ENCODE measurements at regions not wholly inside any gene's neighbourhood (a gene's known extent, or its start where the extent isn't known, plus 50 kb on each side); places are given as distances from the start of the nearest gene placed in this dataset.

DNA sequence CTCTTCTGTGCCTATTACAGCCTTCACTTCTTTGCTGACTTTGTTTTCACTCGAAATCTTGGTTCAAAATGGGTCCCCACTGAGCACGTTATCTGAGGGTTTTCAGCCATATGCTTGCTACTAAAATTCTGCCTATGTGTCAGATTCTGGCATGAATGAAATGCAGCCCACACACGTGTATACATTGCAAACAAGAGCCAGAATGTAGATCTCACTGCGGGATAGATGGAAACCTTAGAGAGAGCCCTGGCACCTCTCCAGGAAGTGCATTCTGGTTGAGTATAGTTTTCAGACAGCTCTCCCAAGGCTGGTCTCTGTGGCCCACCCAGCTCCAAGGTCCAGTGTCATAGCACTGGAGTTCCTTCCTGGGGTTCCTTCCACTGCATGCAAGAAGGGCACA, 234.7 kb upstream of the GJB5 start:
- no peak overlapping the region for H3T11ph ChIP-seq (ENCODE audit: low read length)
- no peak overlapping the region for H2BK20ac ChIP-seq (ENCODE audit: low read depth, low read length, poor library complexity, severe bottlenecking)
- H3K79me1 ChIP-seq (ENCODE audit: insufficient read depth, low read depth, low read length, poor library complexity, severe bottlenecking): no peaks in the 10 kb centered on the region
- H2BK12ac ChIP-seq (ENCODE audit: insufficient read length, low read depth, low read length): no peak overlapping the region
- DNase-seq: no peak
- H3K14ac ChIP-seq (ENCODE audit: insufficient read depth, low read length): no peak overlapping the region
- no peak overlapping the region for H2AFZ ChIP-seq (ENCODE audit: low read length)
- Mint-ChIP-seq H3K4me3 (no peak overlapping the region), H3K9me3 (peaks cover 4 to 5% of the 10 kb centered on the region in 2 experiments; a peak in 4 of 5 replicates), H3K27ac (no peak overlapping the region), H3K36me3 (ENCODE audit: insufficient read depth in 1 of 3, low read depth in 3 of 3) (no peaks in the 10 kb centered on the region; a peak in 1 of 7 replicates), H3K27me3 (ENCODE audit: low read depth) (peaks cover 18% of the 10 kb centered on the region), H3K4me1 (no peaks in the 10 kb centered on the region)
- no peak overlapping the region for H3K18ac ChIP-seq (ENCODE audit: insufficient read length, low read depth, low read length)
- H3K9me3 ChIP-seq (ENCODE audit: control insufficient read depth, low read depth, low read length): no peaks in the 10 kb centered on the region
- H3K56ac ChIP-seq (ENCODE audit: insufficient read length, low read depth, low read length): no peak overlapping the region
- H2AK5ac ChIP-seq (ENCODE audit: insufficient read length, low read length): no peak overlapping the region
- H3K23me2 ChIP-seq (ENCODE audit: insufficient read length, low read depth, low read length, poor library complexity, severe bottlenecking): no peaks in the 10 kb centered on the region
- H3K4me2 ChIP-seq (ENCODE audit: insufficient read depth, insufficient read length, low read length): no peak overlapping the region
- no peak overlapping the region for H2BK5ac ChIP-seq (ENCODE audit: insufficient read length, low read length)
- H3K27me3 ChIP-seq (ENCODE audit: insufficient read depth, low read length): no peaks in the 10 kb centered on the region
- no peak overlapping the region for H3K4ac ChIP-seq (ENCODE audit: low read depth, low read length)
- no peak overlapping the region for H3K27ac ChIP-seq (ENCODE audit: insufficient read length, low read depth, low read length)
- TF ChIP-seq, protein P1, sequence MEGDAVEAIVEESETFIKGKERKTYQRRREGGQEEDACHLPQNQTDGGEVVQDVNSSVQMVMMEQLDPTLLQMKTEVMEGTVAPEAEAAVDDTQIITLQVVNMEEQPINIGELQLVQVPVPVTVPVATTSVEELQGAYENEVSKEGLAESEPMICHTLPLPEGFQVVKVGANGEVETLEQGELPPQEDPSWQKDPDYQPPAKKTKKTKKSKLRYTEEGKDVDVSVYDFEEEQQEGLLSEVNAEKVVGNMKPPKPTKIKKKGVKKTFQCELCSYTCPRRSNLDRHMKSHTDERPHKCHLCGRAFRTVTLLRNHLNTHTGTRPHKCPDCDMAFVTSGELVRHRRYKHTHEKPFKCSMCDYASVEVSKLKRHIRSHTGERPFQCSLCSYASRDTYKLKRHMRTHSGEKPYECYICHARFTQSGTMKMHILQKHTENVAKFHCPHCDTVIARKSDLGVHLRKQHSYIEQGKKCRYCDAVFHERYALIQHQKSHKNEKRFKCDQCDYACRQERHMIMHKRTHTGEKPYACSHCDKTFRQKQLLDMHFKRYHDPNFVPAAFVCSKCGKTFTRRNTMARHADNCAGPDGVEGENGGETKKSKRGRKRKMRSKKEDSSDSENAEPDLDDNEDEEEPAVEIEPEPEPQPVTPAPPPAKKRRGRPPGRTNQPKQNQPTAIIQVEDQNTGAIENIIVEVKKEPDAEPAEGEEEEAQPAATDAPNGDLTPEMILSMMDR (conservative IDR thresholded peaks at IDR 0.05): no peak
- H3K9ac ChIP-seq (ENCODE audit: extremely low read depth, insufficient read length, low read length): no peak overlapping the region
- no peak overlapping the region for H4K8ac ChIP-seq (replicated peaks; ENCODE audit: insufficient read length, low read depth, low read length)
- H4K20me1 ChIP-seq (ENCODE audit: control insufficient read depth, insufficient read depth, insufficient read length): no peaks in the 10 kb centered on the region
- no peak overlapping the region for H3K23ac ChIP-seq (ENCODE audit: insufficient read length, low read depth, low read length)
- H4K91ac ChIP-seq (ENCODE audit: insufficient read length, low read depth, low read length): no peak overlapping the region
- H4K5ac ChIP-seq (ENCODE audit: insufficient read length, low read depth, low read length): no peak overlapping the region
- no peak overlapping the region for H2BK15ac ChIP-seq (ENCODE audit: low read depth, low read length)
- no peaks in the 10 kb centered on the region for H3K4me1 ChIP-seq (ENCODE audit: insufficient read depth, low read length)
- no peaks in the 10 kb centered on the region for H3K79me2 ChIP-seq (ENCODE audit: insufficient read depth, low read length)
- no peak overlapping the region for H2BK120ac ChIP-seq (ENCODE audit: low read depth, low read length, poor library complexity, severe bottlenecking)
- no CpG with 5 or more reads among the region's 4 CpGs for WGBS (ENCODE audit: extremely low coverage, insufficient read length, low lambda C conversion rate)

Data from H9 (cell line).